ENCODE measurements at regions not wholly inside any gene's neighbourhood (a gene's known extent, or its start where the extent isn't known, plus 50 kb on each side); places are given as distances from the start of the nearest gene placed in this dataset.

DNA sequence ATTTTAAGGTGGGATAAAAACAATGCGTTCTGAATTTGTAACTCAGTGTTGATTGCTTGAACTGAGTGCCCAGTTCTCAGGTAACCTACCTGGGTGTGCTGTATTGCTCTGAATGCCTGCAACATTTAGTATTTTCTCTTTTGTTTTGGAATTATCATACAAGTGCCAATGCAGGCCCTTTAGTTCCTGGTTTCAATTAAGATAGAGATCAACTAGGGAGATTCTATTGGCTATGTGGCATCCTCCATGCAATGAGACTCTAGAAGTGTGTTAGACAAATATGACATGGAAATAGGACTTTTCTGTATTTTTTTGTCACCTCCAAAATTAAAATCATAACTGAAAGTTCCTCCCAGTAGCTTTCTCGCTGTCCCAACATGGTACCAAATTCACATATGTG, 438.7 kb upstream of the IGFBP7 start:
- Histone ChIP-seq H4K8ac (ENCODE audit: low read depth, low read length) (no peak overlapping the region), H3K4ac (ENCODE audit: low read depth, low read length) (no peak overlapping the region), H3K4me3 (ENCODE audit: low read length) (no peak overlapping the region), H2BK5ac (ENCODE audit: low read length) (no peak overlapping the region), H2AK5ac (ENCODE audit: low read length) (no peak overlapping the region), H3K4me2 (ENCODE audit: low read length) (no peak overlapping the region), H3K23ac (ENCODE audit: low read length) (no peak overlapping the region), H3K9ac (ENCODE audit: low read length) (no peak overlapping the region), H3K79me2 (ENCODE audit: control insufficient read depth, insufficient read depth, low read length) (no peaks in the 10 kb centered on the region), H3K27me3 (ENCODE audit: insufficient read depth, low read length, poor library complexity) (no peaks in the 10 kb centered on the region), H3K4me1 (ENCODE audit: control insufficient read depth, low read depth, low read length) (no peaks in the 10 kb centered on the region), H3K18ac (ENCODE audit: low read length) (no peak overlapping the region), H3K27ac (ENCODE audit: low read depth, low read length) (no peak overlapping the region), H2BK15ac (replicated peaks; ENCODE audit: low read depth) (no peak overlapping the region), H4K5ac (ENCODE audit: low read length) (no peak overlapping the region), H2BK120ac (ENCODE audit: low read depth, low read length) (no peak overlapping the region), H3K79me1 (ENCODE audit: low read length) (no peaks in the 10 kb centered on the region), H3K36me3 (ENCODE audit: control insufficient read depth, insufficient read depth, low read length) (no peaks in the 10 kb centered on the region), H3K56ac (ENCODE audit: low read length) (no peak overlapping the region)
- no peak for DNase-seq
- no CpG with 5 or more reads among the region's 2 CpGs for WGBS (ENCODE audit: extremely low coverage, insufficient coverage, low lambda C conversion rate)

DNA sequence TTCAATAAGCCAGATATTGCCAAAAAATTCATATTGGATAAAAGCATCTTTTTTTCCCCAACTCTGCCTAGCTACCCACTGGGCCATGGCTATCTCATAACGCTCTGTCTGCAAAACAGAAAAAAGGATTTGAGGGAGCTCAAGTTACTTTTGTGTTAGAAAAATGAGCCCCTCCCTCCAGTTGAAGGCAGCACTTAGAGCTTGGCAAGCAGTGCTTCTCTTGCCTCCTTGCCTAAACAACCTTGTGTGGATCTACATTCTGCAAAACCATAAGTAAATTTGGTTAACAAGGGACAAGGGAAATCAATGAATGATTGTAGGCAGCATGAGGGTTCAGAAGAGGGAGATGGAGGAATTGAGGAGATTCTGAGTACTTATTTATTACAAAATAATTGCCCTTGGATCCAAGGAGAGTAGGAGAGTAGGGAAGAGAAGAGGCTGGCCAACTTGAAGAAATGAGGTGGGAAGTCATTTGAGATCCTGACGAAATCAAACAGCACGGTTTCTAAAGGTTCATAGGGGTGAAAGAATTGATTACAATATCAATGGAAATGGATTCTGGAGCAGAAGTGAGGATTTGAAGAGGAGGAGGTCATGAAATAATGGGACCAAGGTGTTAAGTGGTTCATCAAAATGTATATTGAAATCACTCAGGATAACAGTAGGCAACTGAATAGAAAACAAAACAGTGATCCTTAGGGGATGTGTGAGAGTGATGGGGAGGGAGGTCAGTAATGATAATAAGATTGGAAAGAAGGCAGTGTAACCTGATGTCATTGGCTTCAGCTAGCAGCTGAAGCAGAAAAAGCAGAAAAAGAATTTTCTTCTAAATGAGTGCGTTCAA, 434.8 kb upstream of the IGFBP7 start:
- no peak overlapping the region for H3K4ac ChIP-seq (ENCODE audit: low read depth, low read length)
- WGBS (ENCODE audit: extremely low coverage, insufficient coverage, low lambda C conversion rate): no CpG with 5 or more reads among the region's 4 CpGs
- no peak overlapping the region for H3K4me2 ChIP-seq (ENCODE audit: low read length)
- H3K56ac ChIP-seq (ENCODE audit: low read length): no peak overlapping the region
- no peak overlapping the region for H3K23ac ChIP-seq (ENCODE audit: low read length)
- H2BK5ac ChIP-seq (ENCODE audit: low read length): no peak overlapping the region
- H3K4me1 ChIP-seq (ENCODE audit: control insufficient read depth, low read depth, low read length): no peaks in the 10 kb centered on the region
- no peaks in the 10 kb centered on the region for H3K27me3 ChIP-seq (ENCODE audit: insufficient read depth, low read length, poor library complexity)
- H3K27ac ChIP-seq (ENCODE audit: low read depth, low read length): no peak overlapping the region
- no peaks in the 10 kb centered on the region for H3K79me2 ChIP-seq (ENCODE audit: control insufficient read depth, insufficient read depth, low read length)
- no peak overlapping the region for H2BK120ac ChIP-seq (ENCODE audit: low read depth, low read length)
- H3K79me1 ChIP-seq (ENCODE audit: low read length): no peaks in the 10 kb centered on the region
- H2AK5ac ChIP-seq (ENCODE audit: low read length): no peak overlapping the region
- DNase-seq: peak; percentile 15
- no peak overlapping the region for H2BK15ac ChIP-seq (replicated peaks; ENCODE audit: low read depth)
- no peak overlapping the region for H3K4me3 ChIP-seq (ENCODE audit: low read length)
- H4K8ac ChIP-seq (ENCODE audit: low read depth, low read length): no peak overlapping the region
- no peak overlapping the region for H3K9ac ChIP-seq (ENCODE audit: low read length)
- H3K36me3 ChIP-seq (ENCODE audit: control insufficient read depth, insufficient read depth, low read length): no peaks in the 10 kb centered on the region
- no peak overlapping the region for H3K18ac ChIP-seq (ENCODE audit: low read length)
- H4K5ac ChIP-seq (ENCODE audit: low read length): no peak overlapping the region

DNA sequence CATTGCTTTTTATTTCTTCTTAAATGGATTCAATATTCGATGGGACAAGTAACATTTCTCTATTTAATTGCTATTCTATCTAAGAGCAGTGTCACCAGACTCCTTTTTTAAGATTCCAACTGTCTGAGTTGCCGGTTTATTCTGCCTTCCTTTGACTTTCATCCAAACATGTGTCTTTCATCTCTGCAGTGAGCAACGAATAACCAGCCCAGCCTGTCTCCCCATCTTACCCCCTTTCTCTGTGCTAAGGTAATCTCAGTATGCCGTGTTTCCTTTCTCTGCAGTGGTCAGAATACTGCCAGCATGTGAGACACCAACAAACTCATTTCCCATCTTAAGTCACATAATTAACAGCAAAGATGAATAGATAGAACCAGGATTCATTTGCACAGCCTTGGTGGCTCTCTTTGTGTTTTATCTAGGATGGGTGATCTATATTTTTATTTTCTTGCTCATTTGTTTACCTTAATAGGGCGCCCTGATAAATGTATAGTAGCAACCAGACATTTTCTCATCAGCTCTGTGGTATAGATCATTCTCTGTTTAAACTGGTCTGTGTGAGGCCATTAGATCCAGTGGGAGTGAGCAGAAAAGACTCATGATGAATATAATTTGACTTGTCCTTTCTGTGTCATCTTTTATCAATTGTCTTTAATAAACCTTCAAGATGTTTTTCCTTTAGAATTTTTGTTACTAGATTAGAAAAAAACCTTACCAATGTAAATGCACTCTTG, 394.8 kb upstream of the IGFBP7 start:
- Histone ChIP-seq H3K36me3 (ENCODE audit: control insufficient read depth, insufficient read depth, low read length) (no peaks in the 10 kb centered on the region), H2AK5ac (ENCODE audit: low read length) (no peak overlapping the region), H3K4ac (ENCODE audit: low read depth, low read length) (no peak overlapping the region), H3K4me1 (ENCODE audit: control insufficient read depth, low read depth, low read length) (no peaks in the 10 kb centered on the region), H2BK120ac (ENCODE audit: low read depth, low read length) (no peak overlapping the region), H3K56ac (ENCODE audit: low read length) (no peak overlapping the region), H4K8ac (ENCODE audit: low read depth, low read length) (no peak overlapping the region), H3K4me3 (ENCODE audit: low read length) (no peak overlapping the region), H2BK5ac (ENCODE audit: low read length) (no peak overlapping the region), H3K79me1 (ENCODE audit: low read length) (no peaks in the 10 kb centered on the region), H3K79me2 (ENCODE audit: control insufficient read depth, insufficient read depth, low read length) (no peaks in the 10 kb centered on the region), H4K5ac (ENCODE audit: low read length) (no peak overlapping the region), H3K27me3 (ENCODE audit: insufficient read depth, low read length, poor library complexity) (no peaks in the 10 kb centered on the region), H3K4me2 (ENCODE audit: low read length) (no peak overlapping the region), H2BK15ac (replicated peaks; ENCODE audit: low read depth) (no peak overlapping the region), H3K18ac (ENCODE audit: low read length) (no peak overlapping the region), H3K23ac (ENCODE audit: low read length) (no peak overlapping the region), H3K9ac (ENCODE audit: low read length) (no peak overlapping the region), H3K27ac (ENCODE audit: low read depth, low read length) (no peak overlapping the region)
- WGBS (ENCODE audit: extremely low coverage, insufficient coverage, low lambda C conversion rate): no CpG with 5 or more reads among the region's 5 CpGs
- DNase-seq: no peak

DNA sequence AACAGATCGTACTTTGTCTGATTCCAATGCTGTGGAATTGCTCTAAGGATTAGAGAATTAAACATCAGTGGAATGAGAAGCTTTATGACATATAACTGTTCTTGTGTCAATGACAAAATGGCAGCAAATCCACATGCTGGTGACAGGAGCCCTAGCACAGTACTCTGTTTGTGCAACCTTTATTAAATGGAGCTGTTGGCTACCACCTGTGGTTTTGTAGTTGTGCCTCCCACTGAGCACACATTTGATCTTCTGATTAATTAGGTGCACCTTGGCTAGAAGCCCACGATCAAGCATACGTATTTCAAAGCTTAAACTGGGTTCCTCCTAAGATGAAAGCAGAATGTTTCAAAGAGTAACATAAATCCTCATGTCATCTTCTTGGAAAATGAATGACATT, 394.0 kb upstream of the IGFBP7 start:
- Histone ChIP-seq H3K27ac (ENCODE audit: low read depth, low read length) (no peak overlapping the region), H3K36me3 (ENCODE audit: control insufficient read depth, insufficient read depth, low read length) (no peaks in the 10 kb centered on the region), H3K23ac (ENCODE audit: low read length) (no peak overlapping the region), H3K79me1 (ENCODE audit: low read length) (no peaks in the 10 kb centered on the region), H3K79me2 (ENCODE audit: control insufficient read depth, insufficient read depth, low read length) (no peaks in the 10 kb centered on the region), H2BK5ac (ENCODE audit: low read length) (no peak overlapping the region), H4K8ac (ENCODE audit: low read depth, low read length) (no peak overlapping the region), H2AK5ac (ENCODE audit: low read length) (no peak overlapping the region), H3K4me3 (ENCODE audit: low read length) (no peak overlapping the region), H4K5ac (ENCODE audit: low read length) (no peak overlapping the region), H3K4ac (ENCODE audit: low read depth, low read length) (no peak overlapping the region), H3K56ac (ENCODE audit: low read length) (no peak overlapping the region), H3K4me1 (ENCODE audit: control insufficient read depth, low read depth, low read length) (no peaks in the 10 kb centered on the region), H3K18ac (ENCODE audit: low read length) (no peak overlapping the region), H3K9ac (ENCODE audit: low read length) (no peak overlapping the region), H3K4me2 (ENCODE audit: low read length) (no peak overlapping the region), H2BK120ac (ENCODE audit: low read depth, low read length) (no peak overlapping the region), H3K27me3 (ENCODE audit: insufficient read depth, low read length, poor library complexity) (no peaks in the 10 kb centered on the region), H2BK15ac (replicated peaks; ENCODE audit: low read depth) (no peak overlapping the region)
- DNase-seq: no peak
- WGBS (ENCODE audit: extremely low coverage, insufficient coverage, low lambda C conversion rate): no CpG with 5 or more reads among the region's 3 CpGs

DNA sequence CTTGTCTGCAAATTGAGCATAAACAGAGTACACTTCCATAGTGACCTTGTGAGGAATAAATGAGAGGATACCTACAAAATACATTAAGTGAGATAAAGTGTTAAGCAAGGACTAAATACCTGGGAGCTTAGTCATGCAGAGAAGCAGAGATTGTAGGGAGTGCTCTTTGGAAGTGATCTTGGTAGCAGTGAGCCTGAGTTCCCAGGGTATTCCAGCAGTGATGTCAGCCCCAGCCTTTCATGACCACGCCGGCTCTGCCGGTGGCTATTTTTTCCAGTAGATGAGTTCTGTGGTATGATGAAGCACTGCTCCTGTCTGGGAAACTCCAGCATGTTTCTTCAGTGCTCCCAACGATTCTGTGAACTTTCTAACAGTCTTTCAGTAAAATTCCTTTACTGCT, 391.5 kb upstream of the IGFBP7 start:
- Histone ChIP-seq H3K4ac (ENCODE audit: low read depth, low read length) (no peak overlapping the region), H3K23ac (ENCODE audit: low read length) (no peak overlapping the region), H3K9ac (ENCODE audit: low read length) (no peak overlapping the region), H3K36me3 (ENCODE audit: control insufficient read depth, insufficient read depth, low read length) (no peaks in the 10 kb centered on the region), H3K56ac (ENCODE audit: low read length) (no peak overlapping the region), H4K5ac (ENCODE audit: low read length) (no peak overlapping the region), H2BK5ac (ENCODE audit: low read length) (no peak overlapping the region), H3K79me1 (ENCODE audit: low read length) (no peaks in the 10 kb centered on the region), H3K27me3 (ENCODE audit: insufficient read depth, low read length, poor library complexity) (no peaks in the 10 kb centered on the region), H4K8ac (ENCODE audit: low read depth, low read length) (no peak overlapping the region), H3K4me3 (ENCODE audit: low read length) (no peak overlapping the region), H2AK5ac (ENCODE audit: low read length) (no peak overlapping the region), H3K4me1 (ENCODE audit: control insufficient read depth, low read depth, low read length) (no peaks in the 10 kb centered on the region), H3K4me2 (ENCODE audit: low read length) (no peak overlapping the region), H3K18ac (ENCODE audit: low read length) (no peak overlapping the region), H3K79me2 (ENCODE audit: control insufficient read depth, insufficient read depth, low read length) (no peaks in the 10 kb centered on the region), H2BK15ac (replicated peaks; ENCODE audit: low read depth) (no peak overlapping the region), H2BK120ac (ENCODE audit: low read depth, low read length) (no peak overlapping the region), H3K27ac (ENCODE audit: low read depth, low read length) (no peak overlapping the region)
- WGBS (ENCODE audit: extremely low coverage, insufficient coverage, low lambda C conversion rate): no CpG with 5 or more reads among the region's 4 CpGs
- DNase-seq: peak; percentile 84

Measured in mesendoderm (in vitro differentiated cells).